NCI-H146 treated with DMSO at 0.1 percent for 48 hours (cell line): ENCODE measurements at regions not wholly inside any gene's neighbourhood (a gene's known extent, or its start where the extent isn't known, plus 50 kb on each side); places are given as distances from the start of the nearest gene placed in this dataset.
"Not testable (repeated sequence)": the region's sequence is repeated elsewhere in the genome, so short reads cannot be mapped to it uniquely, and the experiment has no call there.

Experiments
- DNase-seq: peaks from one replicate; lab custom pipeline; 2025; ENCODE audit not compliant: unreplicated experiment; lab: John Stamatoyannopoulos, UW

- no peak for DNase-seq
Measured at GRCh38 chr6:144898052-144898689, 613.0 kb downstream of the UTRN start.

- DNase-seq, result no peak
Measured at GRCh38 chr6:144898741-144899140, 613.6 kb downstream of the UTRN start.

GRCh38 chr6:144899161-144899560 is 614.0 kb downstream of the UTRN start:
- DNase-seq, result no peak

GRCh38 chr6:144901412-144901811 is 616.3 kb downstream of the UTRN start:
- DNase-seq, result no peak

GRCh38 chr6:144908004-144908403 is 622.9 kb downstream of the UTRN start:
- DNase-seq, result no peak

- no peak for DNase-seq
Measured at GRCh38 chr6:144909753-144910285, 624.7 kb downstream of the UTRN start.

GRCh38 chr6:144911322-144911721 is 626.2 kb downstream of the UTRN start:
- no peak for DNase-seq

- DNase-seq, result no peak
Measured at GRCh38 chr6:144912474-144912873, 627.3 kb downstream of the UTRN start.

- DNase-seq, result no peak
Measured at GRCh38 chr6:144918073-144918472, 632.9 kb downstream of the UTRN start.

- DNase-seq, result no peak
Measured at GRCh38 chr6:144919560-144919959, 634.4 kb downstream of the UTRN start.

- DNase-seq, result no peak
Measured at GRCh38 chr6:144920391-144920961, 635.3 kb downstream of the UTRN start.

- no peak for DNase-seq
Measured at GRCh38 chr6:144921206-144921975, 636.3 kb downstream of the UTRN start.

GRCh38 chr6:144922120-144922722 is 637.1 kb downstream of the UTRN start:
- DNase-seq, result no peak

GRCh38 chr6:144922771-144923490 is 637.8 kb downstream of the UTRN start:
- not testable (repeated sequence) for DNase-seq

- DNase-seq, result not testable (repeated sequence)
Measured at GRCh38 chr6:144923491-144923787, 638.3 kb downstream of the UTRN start.

GRCh38 chr6:144928847-144929246 is 643.7 kb downstream of the UTRN start:
- DNase-seq, result no peak

GRCh38 chr6:144929262-144929661 is 644.1 kb downstream of the UTRN start:
- DNase-seq, result no peak

- peak; percentile 68 for DNase-seq
Measured at GRCh38 chr6:144931172-144932035, 646.3 kb downstream of the UTRN start.

GRCh38 chr6:144932621-144933020 is 647.5 kb downstream of the UTRN start:
- no peak for DNase-seq

GRCh38 chr6:144935181-144935580 is 650.0 kb downstream of the UTRN start:
- no peak for DNase-seq
